Glutamatergic neuron (in vitro differentiated cells): ENCODE measurements at regions not wholly inside any gene's neighbourhood (a gene's known extent, or its start where the extent isn't known, plus 50 kb on each side); places are given as distances from the start of the nearest gene placed in this dataset.

Experiments
- DNase-seq: peaks from one replicate; pipeline ENCODE4 v3.0.0; 2022
- H3K27ac Mint-ChIP-seq: one replicate; pipeline ENCODE4 v1.8.0; 2020; ENCODE audit warnings: mild to moderate bottlenecking, mixed read lengths, inconsistent platforms; ENCODE audit not compliant: unreplicated experiment
- H3K27me3 Mint-ChIP-seq: one replicate; pipeline ENCODE4 v1.8.0; 2020; ENCODE audit warnings: mild to moderate bottlenecking, moderate library complexity, mixed read lengths, inconsistent platforms; ENCODE audit not compliant: unreplicated experiment
- H3K36me3 Mint-ChIP-seq: one replicate; pipeline ENCODE4 v1.8.0; 2020; ENCODE audit warnings: mild to moderate bottlenecking, mixed read lengths, inconsistent platforms; ENCODE audit not compliant: unreplicated experiment
- H3K4me1 Mint-ChIP-seq: one replicate; pipeline ENCODE4 v1.8.0; 2020; ENCODE audit warnings: mild to moderate bottlenecking, low read depth, mixed read lengths, inconsistent platforms; ENCODE audit not compliant: unreplicated experiment
- H3K4me3 Mint-ChIP-seq: one replicate; pipeline ENCODE4 v1.8.0; 2020; ENCODE audit warnings: mild to moderate bottlenecking, mixed read lengths, inconsistent platforms; ENCODE audit not compliant: unreplicated experiment
- H3K9me3 Mint-ChIP-seq: one replicate; pipeline ENCODE4 v1.8.0; 2020; ENCODE audit warnings: mild to moderate bottlenecking, moderate library complexity, mixed read lengths, inconsistent platforms; ENCODE audit not compliant: unreplicated experiment
- TF ChIP-seq, protein P1 (sequence below): fragments of 200-600 bp; sonication (generic); IDR thresholded peaks from one replicate; pipeline ENCODE4 v1.5.0; 2021; ENCODE audit not compliant: partially characterized antibody, unreplicated experiment

DNA sequence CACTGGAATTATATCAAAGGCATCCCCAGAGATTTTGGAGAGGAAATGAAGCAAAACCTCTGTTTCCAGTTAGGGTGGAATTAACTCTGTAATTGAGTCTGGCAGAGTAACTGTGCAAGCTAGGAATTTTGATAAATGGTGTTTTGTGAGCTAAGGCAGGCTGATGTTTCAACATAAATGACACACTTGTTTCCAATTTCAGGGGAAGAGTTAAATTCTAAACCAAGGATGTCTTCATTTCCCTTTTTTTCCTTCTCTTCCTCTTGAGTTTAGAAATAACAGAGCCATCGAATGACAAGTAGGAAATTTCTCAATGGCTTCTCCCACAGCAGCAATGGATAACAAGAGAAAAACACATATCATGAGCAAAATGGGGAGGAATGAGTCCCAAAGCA lies 131.2 kb downstream of the IRS2 start:
- Mint-ChIP-seq H3K36me3 (no peaks in the 10 kb centered on the region), H3K9me3 (no peaks in the 10 kb centered on the region), H3K27ac (no peak overlapping the region), H3K27me3 (no peaks in the 10 kb centered on the region), H3K4me1 (peaks cover 4% of the 10 kb centered on the region), H3K4me3 (no peak overlapping the region)
- no peak for DNase-seq
- TF ChIP-seq, protein P1, sequence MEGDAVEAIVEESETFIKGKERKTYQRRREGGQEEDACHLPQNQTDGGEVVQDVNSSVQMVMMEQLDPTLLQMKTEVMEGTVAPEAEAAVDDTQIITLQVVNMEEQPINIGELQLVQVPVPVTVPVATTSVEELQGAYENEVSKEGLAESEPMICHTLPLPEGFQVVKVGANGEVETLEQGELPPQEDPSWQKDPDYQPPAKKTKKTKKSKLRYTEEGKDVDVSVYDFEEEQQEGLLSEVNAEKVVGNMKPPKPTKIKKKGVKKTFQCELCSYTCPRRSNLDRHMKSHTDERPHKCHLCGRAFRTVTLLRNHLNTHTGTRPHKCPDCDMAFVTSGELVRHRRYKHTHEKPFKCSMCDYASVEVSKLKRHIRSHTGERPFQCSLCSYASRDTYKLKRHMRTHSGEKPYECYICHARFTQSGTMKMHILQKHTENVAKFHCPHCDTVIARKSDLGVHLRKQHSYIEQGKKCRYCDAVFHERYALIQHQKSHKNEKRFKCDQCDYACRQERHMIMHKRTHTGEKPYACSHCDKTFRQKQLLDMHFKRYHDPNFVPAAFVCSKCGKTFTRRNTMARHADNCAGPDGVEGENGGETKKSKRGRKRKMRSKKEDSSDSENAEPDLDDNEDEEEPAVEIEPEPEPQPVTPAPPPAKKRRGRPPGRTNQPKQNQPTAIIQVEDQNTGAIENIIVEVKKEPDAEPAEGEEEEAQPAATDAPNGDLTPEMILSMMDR: no peak

DNA sequence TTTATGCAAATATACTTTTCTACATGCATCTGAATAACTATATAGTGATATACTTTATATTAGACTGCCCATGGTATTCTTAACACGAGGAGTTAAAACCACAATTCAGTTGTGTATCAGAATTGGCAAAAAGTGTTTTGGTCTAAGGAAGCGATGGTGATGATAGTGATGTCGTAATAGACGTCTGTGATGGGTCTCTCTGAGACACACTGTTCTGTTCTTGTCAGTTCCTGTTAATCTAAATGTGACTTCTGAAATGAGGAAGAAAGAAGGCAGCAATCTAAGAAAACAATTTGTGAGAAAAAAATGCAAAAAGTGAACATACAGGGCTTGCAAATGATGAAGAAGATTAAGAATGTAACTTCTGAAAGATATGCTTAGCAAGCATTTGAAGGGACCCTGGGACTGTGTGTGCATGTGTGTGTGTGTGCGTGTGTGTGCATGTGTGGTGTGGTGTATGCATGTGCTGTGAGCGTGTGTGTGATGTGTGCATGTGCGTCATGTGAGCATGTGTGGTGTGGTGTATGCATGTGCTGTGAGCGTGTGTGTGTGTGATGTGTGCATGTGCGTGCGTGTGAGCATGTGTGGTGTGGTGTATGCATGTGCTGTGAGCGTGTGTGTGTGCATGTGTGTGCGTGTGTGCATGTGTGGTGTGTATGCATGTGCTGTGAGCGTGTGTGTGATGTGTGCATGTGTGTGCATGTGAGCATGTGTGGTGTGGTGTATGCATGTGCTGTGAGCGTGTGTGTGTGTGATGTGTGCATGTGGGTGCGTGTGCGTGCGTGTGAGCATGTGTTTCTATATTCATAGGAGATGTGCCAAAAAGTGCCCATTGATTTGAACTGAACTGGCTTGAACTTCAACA lies 131.8 kb downstream of the IRS2 start:
- no peaks in the 10 kb centered on the region for H3K9me3 Mint-ChIP-seq
- H3K27ac Mint-ChIP-seq: no peak overlapping the region
- H3K36me3 Mint-ChIP-seq: no peaks in the 10 kb centered on the region
- TF ChIP-seq, protein P1: no peak
- no peak for DNase-seq
- peaks cover 4% of the 10 kb centered on the region for H3K4me1 Mint-ChIP-seq
- H3K27me3 Mint-ChIP-seq: no peaks in the 10 kb centered on the region
- no peak overlapping the region for H3K4me3 Mint-ChIP-seq

DNA sequence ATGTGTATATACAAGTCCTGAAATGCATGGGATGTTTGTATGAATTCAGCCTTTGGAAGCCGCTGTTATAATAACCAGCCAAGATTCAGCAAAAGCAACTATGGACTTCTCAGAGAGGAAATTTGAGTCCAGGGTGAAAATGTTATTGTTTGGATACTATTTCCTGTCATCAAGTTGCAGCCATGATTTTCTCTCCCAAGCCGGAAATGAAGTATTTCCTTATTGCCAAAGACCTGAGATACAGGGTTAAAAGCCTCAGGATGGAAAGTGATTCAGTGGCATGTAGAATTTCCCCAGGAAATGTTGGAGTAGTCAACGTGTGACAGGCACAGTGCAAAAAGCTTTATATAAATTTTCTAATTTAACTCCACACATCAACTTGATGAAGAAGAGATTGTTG lies 133.9 kb downstream of the IRS2 start:
- Mint-ChIP-seq H3K9me3 (no peaks in the 10 kb centered on the region), H3K36me3 (no peaks in the 10 kb centered on the region), H3K4me1 (peaks cover 4% of the 10 kb centered on the region), H3K27ac (no peak overlapping the region), H3K4me3 (no peak overlapping the region), H3K27me3 (no peaks in the 10 kb centered on the region)
- DNase-seq: no peak
- TF ChIP-seq, protein P1: no peak

DNA sequence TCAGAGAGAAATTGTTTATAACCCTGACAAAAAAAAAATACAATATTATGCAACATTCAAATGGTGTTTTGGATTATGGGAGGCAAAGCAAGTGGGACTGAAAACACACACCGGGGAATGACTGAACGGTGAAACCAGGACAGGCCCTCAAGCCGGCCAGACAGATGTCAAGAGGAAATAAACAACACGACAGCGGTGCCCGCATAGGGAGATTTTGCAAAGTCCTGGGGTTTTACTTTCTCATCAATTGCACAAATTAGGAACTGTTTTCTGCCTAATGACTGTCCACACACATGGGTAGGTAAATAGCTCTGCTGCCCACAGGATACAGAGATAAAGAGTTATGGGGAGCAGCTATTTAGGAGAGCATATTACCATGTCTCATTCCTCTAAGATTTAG lies 134.5 kb downstream of the IRS2 start:
- H3K4me3 Mint-ChIP-seq: no peak overlapping the region

DNA sequence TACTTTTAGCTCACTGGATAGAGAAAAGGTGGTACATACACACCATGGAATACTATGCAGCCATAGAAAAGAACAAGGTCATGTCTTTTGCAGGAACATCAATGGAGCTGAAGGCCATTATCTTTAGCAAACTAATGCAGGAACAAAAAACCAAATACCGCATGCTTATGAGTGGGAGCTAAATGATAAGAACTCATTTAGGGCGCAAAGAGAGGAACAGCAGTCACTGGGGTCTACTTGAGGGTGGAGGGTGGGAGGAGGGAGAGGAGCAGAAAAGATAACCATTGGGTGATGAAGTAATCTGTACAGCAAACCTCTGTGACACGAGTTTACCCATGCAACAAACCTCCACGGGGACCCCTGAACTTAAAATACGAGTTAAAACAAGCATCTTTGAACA lies 135.1 kb downstream of the IRS2 start:
- peaks cover 2% of the 10 kb centered on the region for H3K4me1 Mint-ChIP-seq
- no peaks in the 10 kb centered on the region for H3K36me3 Mint-ChIP-seq
- H3K4me3 Mint-ChIP-seq: no peak overlapping the region
- DNase-seq: no peak
- no peaks in the 10 kb centered on the region for H3K9me3 Mint-ChIP-seq
- no peaks in the 10 kb centered on the region for H3K27me3 Mint-ChIP-seq
- no peak overlapping the region for H3K27ac Mint-ChIP-seq
- TF ChIP-seq, protein P1: no peak

More for the DNA sequence above, 134.5 kb downstream of the IRS2 start:
- DNase-seq: no peak
- no peak overlapping the region for H3K27ac Mint-ChIP-seq
- no peaks in the 10 kb centered on the region for H3K27me3 Mint-ChIP-seq
- H3K4me1 Mint-ChIP-seq: peaks cover 2% of the 10 kb centered on the region
- no peaks in the 10 kb centered on the region for H3K9me3 Mint-ChIP-seq
- TF ChIP-seq, protein P1: no peak
- H3K36me3 Mint-ChIP-seq: no peaks in the 10 kb centered on the region
